Skeletal muscle satellite cell (primary cell): ENCODE measurements at regions not wholly inside any gene's neighbourhood (a gene's known extent, or its start where the extent isn't known, plus 50 kb on each side); places are given as distances from the start of the nearest gene placed in this dataset.

ENCODE experiments used
- H3K27me3 ChIP-seq: 2 replicates; pipeline ENCODE4 v1.7.0; 2013; ENCODE audit warnings: low read length; ENCODE audit not compliant: control insufficient read depth, insufficient read depth
- H3K36me3 ChIP-seq: 2 replicates; pipeline ENCODE4 v1.7.0; 2013; ENCODE audit warnings: mild to moderate bottlenecking, control low read depth, low read length; ENCODE audit not compliant: insufficient read depth
- H3K4me1 ChIP-seq: 2 replicates; pipeline ENCODE4 v1.7.0; 2013; ENCODE audit warnings: low read length; ENCODE audit not compliant: control insufficient read depth, insufficient read depth
- H3K4me2 ChIP-seq: 2 replicates; pipeline ENCODE4 v1.7.0; 2013; ENCODE audit warnings: mild to moderate bottlenecking, low read length
- H3K4me3 ChIP-seq: 2 replicates; pipeline ENCODE4 v1.7.0; 2013; ENCODE audit warnings: low read length
- H3K9ac ChIP-seq: 2 replicates; pipeline ENCODE4 v1.7.0; 2013; ENCODE audit warnings: mild to moderate bottlenecking, low read depth, low read length, moderate library complexity
- H3K9me3 ChIP-seq: replicated peaks from 2 replicates; pipeline ENCODE4 v1.7.0; 2013; ENCODE audit warnings: mild to moderate bottlenecking, control low read depth, low read length

GRCh38 chr3:22606461-22606860 is 596.7 kb upstream of the UBE2E2 start:
- no peaks in the 10 kb centered on the region for H3K36me3 ChIP-seq
- no peaks in the 10 kb centered on the region for H3K9me3 ChIP-seq
- no peak overlapping the region for H3K4me2 ChIP-seq
- peaks cover 12% of the 10 kb centered on the region for H3K4me1 ChIP-seq
- no peak overlapping the region for H3K9ac ChIP-seq
- H3K27me3 ChIP-seq = no peaks in the 10 kb centered on the region
- no peak overlapping the region for H3K4me3 ChIP-seq

- Histone ChIP-seq H3K4me3 (no peak overlapping the region), H3K27me3 (no peaks in the 10 kb centered on the region), H3K9me3 (no peaks in the 10 kb centered on the region), H3K4me2 (no peak overlapping the region), H3K4me1 (peaks cover 12% of the 10 kb centered on the region), H3K36me3 (no peaks in the 10 kb centered on the region), H3K9ac (no peak overlapping the region)
Measured at GRCh38 chr3:22606938-22607337, 596.2 kb upstream of the UBE2E2 start.

- Histone ChIP-seq H3K4me1 (peaks cover 12% of the 10 kb centered on the region), H3K9ac (no peak overlapping the region), H3K4me3 (no peak overlapping the region), H3K4me2 (no peak overlapping the region), H3K27me3 (no peaks in the 10 kb centered on the region), H3K9me3 (no peaks in the 10 kb centered on the region), H3K36me3 (no peaks in the 10 kb centered on the region)
Measured at GRCh38 chr3:22608093-22608492, 595.0 kb upstream of the UBE2E2 start.

GRCh38 chr3:22608721-22609120 is 594.4 kb upstream of the UBE2E2 start:
- H3K36me3 ChIP-seq = no peaks in the 10 kb centered on the region
- no peaks in the 10 kb centered on the region for H3K27me3 ChIP-seq
- no peak overlapping the region for H3K4me2 ChIP-seq
- H3K4me1 ChIP-seq = peaks cover 12% of the 10 kb centered on the region
- H3K9me3 ChIP-seq = no peaks in the 10 kb centered on the region
- H3K9ac ChIP-seq = no peak overlapping the region
- H3K4me3 ChIP-seq = no peak overlapping the region

GRCh38 chr3:22609139-22609538 is 594.0 kb upstream of the UBE2E2 start:
- H3K9me3 ChIP-seq = no peaks in the 10 kb centered on the region
- H3K36me3 ChIP-seq = no peaks in the 10 kb centered on the region
- H3K4me2 ChIP-seq = no peak overlapping the region
- H3K4me3 ChIP-seq = no peak overlapping the region
- no peaks in the 10 kb centered on the region for H3K27me3 ChIP-seq
- H3K4me1 ChIP-seq = peaks cover 12% of the 10 kb centered on the region
- no peak overlapping the region for H3K9ac ChIP-seq

GRCh38 chr3:22612927-22613326 is 590.2 kb upstream of the UBE2E2 start:
- Histone ChIP-seq H3K9ac (no peak overlapping the region), H3K4me1 (peaks cover 12% of the 10 kb centered on the region), H3K36me3 (no peaks in the 10 kb centered on the region), H3K4me3 (no peak overlapping the region), H3K27me3 (no peaks in the 10 kb centered on the region), H3K9me3 (no peaks in the 10 kb centered on the region), H3K4me2 (no peak overlapping the region)

- H3K27me3 ChIP-seq = no peaks in the 10 kb centered on the region
- no peak overlapping the region for H3K9ac ChIP-seq
- no peak overlapping the region for H3K4me3 ChIP-seq
- no peaks in the 10 kb centered on the region for H3K9me3 ChIP-seq
- H3K4me1 ChIP-seq = no peaks in the 10 kb centered on the region
- no peaks in the 10 kb centered on the region for H3K36me3 ChIP-seq
- no peak overlapping the region for H3K4me2 ChIP-seq
Measured at GRCh38 chr3:22615790-22616189, 587.3 kb upstream of the UBE2E2 start.

- no peaks in the 10 kb centered on the region for H3K9me3 ChIP-seq
- no peaks in the 10 kb centered on the region for H3K27me3 ChIP-seq
- H3K4me2 ChIP-seq = no peak overlapping the region
- no peaks in the 10 kb centered on the region for H3K36me3 ChIP-seq
- H3K4me3 ChIP-seq = no peak overlapping the region
- H3K9ac ChIP-seq = no peak overlapping the region
- no peaks in the 10 kb centered on the region for H3K4me1 ChIP-seq
Measured at GRCh38 chr3:22617372-22617771, 585.8 kb upstream of the UBE2E2 start.

- Histone ChIP-seq H3K36me3 (no peaks in the 10 kb centered on the region), H3K9ac (no peak overlapping the region), H3K4me2 (no peak overlapping the region), H3K4me3 (no peak overlapping the region), H3K27me3 (no peaks in the 10 kb centered on the region), H3K9me3 (no peaks in the 10 kb centered on the region), H3K4me1 (no peaks in the 10 kb centered on the region)
Measured at GRCh38 chr3:22620498-22620897, 582.6 kb upstream of the UBE2E2 start.

- Histone ChIP-seq H3K9ac (no peak overlapping the region), H3K9me3 (no peaks in the 10 kb centered on the region), H3K4me2 (no peak overlapping the region), H3K4me1 (no peaks in the 10 kb centered on the region), H3K36me3 (no peaks in the 10 kb centered on the region), H3K27me3 (no peaks in the 10 kb centered on the region), H3K4me3 (no peak overlapping the region)
Measured at GRCh38 chr3:22621205-22621809, 581.8 kb upstream of the UBE2E2 start.

GRCh38 chr3:22627993-22628499 is 575.1 kb upstream of the UBE2E2 start:
- H3K27me3 ChIP-seq = no peaks in the 10 kb centered on the region
- H3K4me2 ChIP-seq = no peak overlapping the region
- no peak overlapping the region for H3K9ac ChIP-seq
- H3K4me3 ChIP-seq = no peak overlapping the region
- no peaks in the 10 kb centered on the region for H3K36me3 ChIP-seq
- no peaks in the 10 kb centered on the region for H3K4me1 ChIP-seq
- no peaks in the 10 kb centered on the region for H3K9me3 ChIP-seq

GRCh38 chr3:22632536-22632935 is 570.6 kb upstream of the UBE2E2 start:
- H3K4me1 ChIP-seq = no peaks in the 10 kb centered on the region
- no peaks in the 10 kb centered on the region for H3K27me3 ChIP-seq
- no peaks in the 10 kb centered on the region for H3K9me3 ChIP-seq
- no peaks in the 10 kb centered on the region for H3K36me3 ChIP-seq
- no peak overlapping the region for H3K4me2 ChIP-seq
- no peak overlapping the region for H3K9ac ChIP-seq
- H3K4me3 ChIP-seq = no peak overlapping the region
